ENCODE measurements at regions not wholly inside any gene's neighbourhood (a gene's known extent, or its start where the extent isn't known, plus 50 kb on each side); places are given as distances from the start of the nearest gene placed in this dataset.

DNA sequence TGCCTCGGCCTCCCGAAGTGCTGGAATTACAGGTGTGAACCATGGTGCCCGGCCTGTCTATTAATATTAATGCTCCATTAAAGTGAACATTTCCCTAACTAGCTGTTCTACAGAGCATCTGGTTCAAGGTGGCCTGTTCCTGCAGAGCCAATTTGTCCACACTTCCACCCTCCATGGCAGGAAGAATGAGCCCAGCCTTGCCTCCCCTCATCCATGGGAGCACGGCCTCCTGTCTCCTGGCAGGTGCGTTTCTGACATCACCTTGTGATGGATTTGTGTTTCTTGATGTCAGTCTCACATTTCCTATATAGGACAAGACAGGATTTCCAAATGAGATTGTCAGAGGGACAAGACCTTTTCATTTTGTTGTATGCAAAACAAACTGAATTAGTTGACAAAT is 105.7 kb upstream of the FRMD1 start:
- TF ChIP-seq POLR2A (IDR thresholded peaks at IDR 0.05) (no peak), EP300 (IDR thresholded peaks at IDR 0.05) (no peak)
- TF ChIP-seq, protein P1, sequence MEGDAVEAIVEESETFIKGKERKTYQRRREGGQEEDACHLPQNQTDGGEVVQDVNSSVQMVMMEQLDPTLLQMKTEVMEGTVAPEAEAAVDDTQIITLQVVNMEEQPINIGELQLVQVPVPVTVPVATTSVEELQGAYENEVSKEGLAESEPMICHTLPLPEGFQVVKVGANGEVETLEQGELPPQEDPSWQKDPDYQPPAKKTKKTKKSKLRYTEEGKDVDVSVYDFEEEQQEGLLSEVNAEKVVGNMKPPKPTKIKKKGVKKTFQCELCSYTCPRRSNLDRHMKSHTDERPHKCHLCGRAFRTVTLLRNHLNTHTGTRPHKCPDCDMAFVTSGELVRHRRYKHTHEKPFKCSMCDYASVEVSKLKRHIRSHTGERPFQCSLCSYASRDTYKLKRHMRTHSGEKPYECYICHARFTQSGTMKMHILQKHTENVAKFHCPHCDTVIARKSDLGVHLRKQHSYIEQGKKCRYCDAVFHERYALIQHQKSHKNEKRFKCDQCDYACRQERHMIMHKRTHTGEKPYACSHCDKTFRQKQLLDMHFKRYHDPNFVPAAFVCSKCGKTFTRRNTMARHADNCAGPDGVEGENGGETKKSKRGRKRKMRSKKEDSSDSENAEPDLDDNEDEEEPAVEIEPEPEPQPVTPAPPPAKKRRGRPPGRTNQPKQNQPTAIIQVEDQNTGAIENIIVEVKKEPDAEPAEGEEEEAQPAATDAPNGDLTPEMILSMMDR (IDR thresholded peaks at IDR 0.05), result no peak
